OCI-LY7 (cell line): ENCODE measurements at regions not wholly inside any gene's neighbourhood (a gene's known extent, or its start where the extent isn't known, plus 50 kb on each side); places are given as distances from the start of the nearest gene placed in this dataset.
"Not testable (repeated sequence)": the region's sequence is repeated elsewhere in the genome, so short reads cannot be mapped to it uniquely, and the experiment has no call there.

Source experiments
- EZH2phosphoT487 ChIP-seq: fragments of 200-600 bp; sonication (generic); IDR thresholded peaks from 2 replicates; pipeline ENCODE4 v1.6.1; 2018; ENCODE audit warnings: low read depth, borderline replicate concordance, mild to moderate bottlenecking, mixed run types, antibody characterized with exemption, low read length, moderate library complexity, mixed read lengths
- TF ChIP-seq, protein P1 (sequence below): fragments of 200-600 bp; sonication (generic); conservative IDR thresholded peaks from 2 replicates; pipeline ENCODE4 v1.5.1; 2014; ENCODE audit warnings: mild to moderate bottlenecking, antibody characterized with exemption, low read length, moderate library complexity, mixed read lengths

DNA sequence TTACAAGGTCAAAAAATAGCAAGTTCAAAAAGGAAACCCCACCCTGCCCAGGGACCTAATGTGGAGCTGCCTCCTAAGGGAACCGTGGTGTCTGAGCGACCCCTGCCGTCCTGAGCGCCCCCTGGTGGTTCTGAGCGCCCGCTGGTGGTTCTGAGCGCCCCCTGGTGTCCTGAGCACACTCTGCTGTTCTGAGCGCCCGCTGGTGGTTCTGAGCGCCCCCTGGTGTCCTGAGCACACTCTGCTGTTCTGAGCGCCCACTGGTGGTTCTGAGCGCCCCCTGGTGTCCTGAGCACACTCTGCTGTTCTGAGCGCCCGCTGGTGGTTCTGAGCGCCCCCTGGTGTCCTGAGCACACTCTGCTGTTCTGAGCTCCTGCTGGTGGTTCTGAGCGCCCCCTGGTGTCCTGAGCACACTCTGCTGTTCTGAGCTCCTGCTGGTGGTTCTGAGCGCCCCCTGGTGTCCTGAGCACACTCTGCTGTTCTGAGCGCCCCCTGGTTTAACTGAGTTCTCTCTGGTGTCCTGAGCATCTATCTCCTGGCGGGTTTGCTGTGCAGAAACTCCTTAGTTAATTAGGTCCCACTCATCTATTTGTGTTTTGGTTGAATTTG, 1137.5 kb downstream of the TMEM121 start:
- TF ChIP-seq, protein P1, sequence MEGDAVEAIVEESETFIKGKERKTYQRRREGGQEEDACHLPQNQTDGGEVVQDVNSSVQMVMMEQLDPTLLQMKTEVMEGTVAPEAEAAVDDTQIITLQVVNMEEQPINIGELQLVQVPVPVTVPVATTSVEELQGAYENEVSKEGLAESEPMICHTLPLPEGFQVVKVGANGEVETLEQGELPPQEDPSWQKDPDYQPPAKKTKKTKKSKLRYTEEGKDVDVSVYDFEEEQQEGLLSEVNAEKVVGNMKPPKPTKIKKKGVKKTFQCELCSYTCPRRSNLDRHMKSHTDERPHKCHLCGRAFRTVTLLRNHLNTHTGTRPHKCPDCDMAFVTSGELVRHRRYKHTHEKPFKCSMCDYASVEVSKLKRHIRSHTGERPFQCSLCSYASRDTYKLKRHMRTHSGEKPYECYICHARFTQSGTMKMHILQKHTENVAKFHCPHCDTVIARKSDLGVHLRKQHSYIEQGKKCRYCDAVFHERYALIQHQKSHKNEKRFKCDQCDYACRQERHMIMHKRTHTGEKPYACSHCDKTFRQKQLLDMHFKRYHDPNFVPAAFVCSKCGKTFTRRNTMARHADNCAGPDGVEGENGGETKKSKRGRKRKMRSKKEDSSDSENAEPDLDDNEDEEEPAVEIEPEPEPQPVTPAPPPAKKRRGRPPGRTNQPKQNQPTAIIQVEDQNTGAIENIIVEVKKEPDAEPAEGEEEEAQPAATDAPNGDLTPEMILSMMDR: peak; percentile 100
- TF ChIP-seq EZH2phosphoT487: not testable (repeated sequence)
